Vagina (tissue), 2 donors: ENCODE measurements at regions not wholly inside any gene's neighbourhood (a gene's known extent, or its start where the extent isn't known, plus 50 kb on each side); places are given as distances from the start of the nearest gene placed in this dataset.

ENCODE experiments used
- DNase-seq, 2 donors: peaks; one replicate each; pipeline ENCODE4 v3.0.0-alpha.2; 2017; ENCODE audit errors: extremely low spot score in 2 of 2
- H3K27ac ChIP-seq: fragments of 200-600 bp; sonication (generic); one replicate; pipeline ENCODE4 v1.5.1; 2019
- H3K27me3 ChIP-seq: fragments of 200-600 bp; sonication (generic); one replicate; pipeline ENCODE4 v1.5.1; 2019
- H3K36me3 ChIP-seq, 2 donors: fragments of 200-600 bp; sonication (generic); one replicate each; pipeline ENCODE4 v1.5.1; 2017 to 2019
- H3K4me1 ChIP-seq: fragments of 200-600 bp; sonication (generic); one replicate; pipeline ENCODE4 v1.5.1; 2019
- H3K4me3 ChIP-seq, 2 donors: fragments of 200-600 bp; sonication (generic); 1 replicate in 1 of 2; 2 replicates in 1 of 2; pipeline ENCODE4 v1.5.1; 2016 to 2019
- H3K9me3 ChIP-seq: fragments of 200-600 bp; sonication (generic); one replicate; pipeline ENCODE4 v1.5.1; 2019
- POLR2A ChIP-seq, 2 donors: fragments of 450-650 bp; IDR thresholded peaks; one replicate each; pipeline ENCODE4 v1.6.1; 2017; ENCODE audit warnings: antibody characterized with exemption in 2 of 2, mild to moderate bottlenecking in 2 of 2, moderate library complexity in 2 of 2
- POLR2AphosphoS5 ChIP-seq, 2 donors: sonication (generic); formaldehyde crosslinking; IDR thresholded peaks; one replicate each; pipeline ENCODE4 v1.9.0; 2017; ENCODE audit warnings: antibody characterized with exemption in 2 of 2, mild to moderate bottlenecking in 2 of 2, low read depth in 1 of 2; ENCODE audit not compliant: insufficient read depth in 1 of 2
- intact Hi-C: fragments of 100-400 bp; cut with DNase I; formaldehyde crosslinking; loops from one replicate; pipeline ENCODE4 v1.15.1; 2023
- TF ChIP-seq, protein P1 (sequence below), 3 experiments: fragments of 450-650 bp in 2 of 3; fragments of 200-600 bp in 1 of 3; sonication (generic) in 1 of 3; IDR thresholded peaks; one replicate each; pipeline ENCODE4 v1.5.1; 2017 to 2019; ENCODE audit warnings: antibody characterized with exemption in 3 of 3, mild to moderate bottlenecking in 2 of 3, moderate library complexity in 2 of 3

DNA sequence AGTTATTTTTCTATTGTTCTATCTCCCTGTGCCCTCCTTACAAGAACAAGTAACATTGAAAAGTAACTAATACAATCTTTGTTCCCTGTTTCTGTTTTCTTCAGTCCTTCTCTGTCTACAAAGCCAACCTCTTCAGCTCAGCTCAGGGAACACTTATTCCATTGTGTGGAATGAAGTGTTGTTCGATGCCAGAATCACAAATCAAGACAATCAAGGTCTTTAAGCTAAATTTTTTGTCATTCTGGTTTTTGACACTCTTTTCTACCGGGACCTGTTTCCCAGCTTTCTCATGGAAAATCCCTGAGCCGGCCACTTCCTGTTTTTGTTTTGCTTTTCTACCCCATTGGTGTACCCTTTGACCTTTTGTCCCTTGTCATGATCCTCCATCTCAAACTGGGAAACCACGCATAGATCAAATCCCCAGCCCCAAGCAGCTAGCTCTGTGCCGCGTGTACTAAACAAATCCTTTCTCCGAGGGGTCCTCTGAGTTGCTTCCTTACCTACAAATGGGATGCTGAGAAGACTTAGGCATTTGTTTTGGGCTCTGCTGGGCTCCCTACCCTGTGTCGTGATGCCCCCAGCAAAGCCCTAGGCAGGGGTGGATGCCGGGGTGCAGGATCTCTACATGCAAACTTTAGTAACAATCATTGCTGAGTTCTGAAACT lies 141.8 kb downstream of the TOMM20 start:
- intact Hi-C loops = loop anchor here (10.0 kb wide), 1 partner anchor 452 kb away; no protein-coding TSS in a partner anchor
- no peak overlapping the region for H3K4me3 ChIP-seq
- H3K9me3 ChIP-seq = no peaks in the 10 kb centered on the region
- no peak for TF ChIP-seq POLR2A (IDR thresholded peaks at IDR 0.05)
- TF ChIP-seq, protein P1, sequence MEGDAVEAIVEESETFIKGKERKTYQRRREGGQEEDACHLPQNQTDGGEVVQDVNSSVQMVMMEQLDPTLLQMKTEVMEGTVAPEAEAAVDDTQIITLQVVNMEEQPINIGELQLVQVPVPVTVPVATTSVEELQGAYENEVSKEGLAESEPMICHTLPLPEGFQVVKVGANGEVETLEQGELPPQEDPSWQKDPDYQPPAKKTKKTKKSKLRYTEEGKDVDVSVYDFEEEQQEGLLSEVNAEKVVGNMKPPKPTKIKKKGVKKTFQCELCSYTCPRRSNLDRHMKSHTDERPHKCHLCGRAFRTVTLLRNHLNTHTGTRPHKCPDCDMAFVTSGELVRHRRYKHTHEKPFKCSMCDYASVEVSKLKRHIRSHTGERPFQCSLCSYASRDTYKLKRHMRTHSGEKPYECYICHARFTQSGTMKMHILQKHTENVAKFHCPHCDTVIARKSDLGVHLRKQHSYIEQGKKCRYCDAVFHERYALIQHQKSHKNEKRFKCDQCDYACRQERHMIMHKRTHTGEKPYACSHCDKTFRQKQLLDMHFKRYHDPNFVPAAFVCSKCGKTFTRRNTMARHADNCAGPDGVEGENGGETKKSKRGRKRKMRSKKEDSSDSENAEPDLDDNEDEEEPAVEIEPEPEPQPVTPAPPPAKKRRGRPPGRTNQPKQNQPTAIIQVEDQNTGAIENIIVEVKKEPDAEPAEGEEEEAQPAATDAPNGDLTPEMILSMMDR (IDR thresholded peaks at IDR 0.05) = no peak
- TF ChIP-seq POLR2AphosphoS5 (IDR thresholded peaks at IDR 0.05; ENCODE audit: insufficient read depth in 1 of 2, low read depth in 1 of 2) = no peak
- no peak for DNase-seq
- H3K36me3 ChIP-seq = no peaks in the 10 kb centered on the region
- no peaks in the 10 kb centered on the region for H3K27me3 ChIP-seq
- peak overlapping the region; percentile 86 for H3K27ac ChIP-seq
- H3K4me1 ChIP-seq = peaks cover 63% of the 10 kb centered on the region

DNA sequence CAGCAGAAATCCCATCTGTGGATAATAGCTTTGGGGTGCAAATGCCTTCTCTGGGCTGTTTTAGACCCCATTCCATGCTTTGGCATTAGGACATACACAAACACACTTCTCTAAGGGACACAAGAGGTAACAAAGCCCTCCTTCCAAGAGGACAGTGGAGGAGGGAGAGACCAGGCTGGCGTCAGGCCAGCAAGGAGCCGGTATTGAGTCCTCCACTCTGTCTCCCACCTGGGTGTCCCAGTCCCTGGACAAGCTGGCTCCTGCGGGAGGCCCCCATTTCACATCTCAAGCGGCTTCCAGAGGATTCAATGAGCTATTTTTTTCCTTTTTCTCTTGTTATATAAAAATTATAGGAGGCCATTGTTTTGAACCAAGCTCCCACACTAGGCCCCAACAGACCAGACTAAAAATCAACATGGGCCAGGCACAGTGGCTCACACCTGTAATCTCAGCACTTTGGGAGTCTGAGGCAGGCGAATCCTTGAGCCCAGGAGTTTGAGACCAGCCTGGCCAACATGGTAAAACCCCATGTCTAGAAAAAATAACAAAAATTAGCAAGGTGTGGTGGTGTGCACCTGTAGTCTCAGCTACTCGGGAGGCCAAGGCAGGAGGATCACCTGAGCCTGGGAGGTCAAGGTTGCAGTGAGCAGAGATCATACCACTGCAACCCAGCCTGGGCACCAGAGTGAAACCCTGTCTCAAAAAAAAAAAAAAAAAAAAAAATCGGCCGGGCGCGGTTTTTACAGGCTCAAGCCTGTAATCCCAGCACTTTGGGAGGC lies 142.9 kb downstream of the TOMM20 start:
- Histone ChIP-seq H3K4me1 (peaks cover 72% of the 10 kb centered on the region), H3K27ac (peak overlapping the region; percentile 86), H3K36me3 (no peaks in the 10 kb centered on the region), H3K27me3 (no peaks in the 10 kb centered on the region), H3K4me3 (no peak overlapping the region), H3K9me3 (no peaks in the 10 kb centered on the region)
- DNase-seq = no peak
- TF ChIP-seq POLR2A (IDR thresholded peaks at IDR 0.05) (no peak), POLR2AphosphoS5 (IDR thresholded peaks at IDR 0.05; ENCODE audit: insufficient read depth in 1 of 2, low read depth in 1 of 2) (no peak)
- TF ChIP-seq, protein P1 (IDR thresholded peaks at IDR 0.05) = no peak
- intact Hi-C loops = loop anchor here (10.0 kb wide), 1 partner anchor 451 kb away; no protein-coding TSS in a partner anchor

DNA sequence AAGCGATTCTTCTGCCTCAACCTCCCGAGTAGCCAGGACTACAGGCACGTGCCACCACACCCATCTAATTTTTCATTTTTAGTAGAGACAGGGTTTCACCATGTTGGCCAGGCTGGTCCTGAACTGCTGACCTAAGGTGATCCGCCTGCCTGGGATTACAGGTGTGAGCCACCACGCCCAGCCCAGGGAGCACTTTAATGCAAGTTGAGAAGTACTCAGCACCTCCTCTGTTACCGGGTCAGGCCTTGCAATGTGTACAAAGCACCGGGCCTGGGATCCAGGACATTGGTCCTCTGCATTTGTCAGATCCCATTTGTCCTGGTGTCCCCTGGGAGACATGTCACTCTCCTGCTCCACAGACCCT lies 143.6 kb downstream of the TOMM20 start:
- Histone ChIP-seq H3K9me3 (no peaks in the 10 kb centered on the region), H3K4me1 (peaks cover 74% of the 10 kb centered on the region), H3K27me3 (no peaks in the 10 kb centered on the region), H3K4me3 (no peak overlapping the region), H3K36me3 (no peaks in the 10 kb centered on the region), H3K27ac (peak overlapping the region; percentile 86)
- TF ChIP-seq POLR2A (IDR thresholded peaks at IDR 0.05) (no peak), POLR2AphosphoS5 (IDR thresholded peaks at IDR 0.05; ENCODE audit: insufficient read depth in 1 of 2, low read depth in 1 of 2) (no peak)
- TF ChIP-seq, protein P1 (IDR thresholded peaks at IDR 0.05) = no peak
- intact Hi-C loops = loop anchor here (10.0 kb wide), 1 partner anchor 450 kb away; no protein-coding TSS in a partner anchor
- no peak for DNase-seq

DNA sequence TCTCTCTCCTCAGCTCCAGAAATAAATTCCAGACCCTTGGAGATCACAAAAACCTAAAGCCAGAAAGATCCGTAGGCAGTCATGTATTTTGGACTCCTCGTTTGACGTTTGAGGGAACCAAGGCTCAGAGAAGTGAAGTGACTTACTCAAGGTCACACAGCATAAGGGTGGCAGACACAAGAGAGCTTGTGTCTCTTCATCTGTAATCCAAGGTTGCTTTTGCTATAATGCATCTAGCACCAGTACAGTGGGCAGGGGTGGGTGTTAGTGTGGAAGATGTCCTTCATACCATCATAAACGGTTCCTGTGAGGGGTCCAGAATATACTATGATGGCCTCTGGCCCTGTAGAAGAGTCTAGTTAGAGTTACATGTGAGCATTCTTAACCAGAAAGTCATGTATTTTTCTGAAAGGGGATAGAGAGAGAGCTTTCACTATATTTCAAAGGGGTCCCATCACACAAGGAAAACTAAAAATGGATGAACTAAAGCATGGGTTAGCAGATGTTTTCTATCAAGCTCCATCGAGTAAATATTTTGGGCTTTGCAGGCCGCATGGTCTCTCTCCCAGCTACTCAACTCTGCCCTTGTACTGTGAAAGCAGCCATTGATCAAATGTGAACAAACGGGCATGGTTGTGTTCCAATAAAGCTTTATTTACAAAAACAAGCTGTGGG lies 144.9 kb downstream of the TOMM20 start:
- H3K27me3 ChIP-seq = no peaks in the 10 kb centered on the region
- no peak for DNase-seq
- no peak overlapping the region for H3K4me3 ChIP-seq
- intact Hi-C loops = loop anchor here (5.0 to 10.0 kb wide), 2 partner anchors 371 to 449 kb away; partner anchors contain the start of gene IRF2BP2
- TF ChIP-seq POLR2AphosphoS5 (IDR thresholded peaks at IDR 0.05; ENCODE audit: insufficient read depth in 1 of 2, low read depth in 1 of 2) (no peak), POLR2A (IDR thresholded peaks at IDR 0.05) (no peak)
- TF ChIP-seq, protein P1 (IDR thresholded peaks at IDR 0.05) = no peak
- no peaks in the 10 kb centered on the region for H3K36me3 ChIP-seq
- peaks cover 82% of the 10 kb centered on the region for H3K4me1 ChIP-seq
- H3K9me3 ChIP-seq = no peaks in the 10 kb centered on the region
- H3K27ac ChIP-seq = peak overlapping the region; percentile 86
